Fibroblast of pulmonary artery (primary cell): ENCODE measurements at regions not wholly inside any gene's neighbourhood (a gene's known extent, or its start where the extent isn't known, plus 50 kb on each side); places are given as distances from the start of the nearest gene placed in this dataset.

Experiments used
- DNase-seq: peaks from one replicate; pipeline ENCODE4 v3.0.0-alpha.2; 2010; ENCODE audit warnings: low read depth
- H3K4me3 ChIP-seq: replicated peaks from 2 replicates; pipeline ENCODE4 v1.5.1; 2011; ENCODE audit warnings: low read depth, mild to moderate bottlenecking, control low read depth, low read length, moderate library complexity
- TF ChIP-seq, protein P1 (sequence below): IDR thresholded peaks from 2 replicates; pipeline ENCODE4 v1.5.1; 2011; ENCODE audit warnings: mild to moderate bottlenecking, control low read depth, low read length, inconsistent platforms; ENCODE audit errors: missing control alignments

- no peak overlapping the region for H3K4me3 ChIP-seq
- TF ChIP-seq, protein P1, sequence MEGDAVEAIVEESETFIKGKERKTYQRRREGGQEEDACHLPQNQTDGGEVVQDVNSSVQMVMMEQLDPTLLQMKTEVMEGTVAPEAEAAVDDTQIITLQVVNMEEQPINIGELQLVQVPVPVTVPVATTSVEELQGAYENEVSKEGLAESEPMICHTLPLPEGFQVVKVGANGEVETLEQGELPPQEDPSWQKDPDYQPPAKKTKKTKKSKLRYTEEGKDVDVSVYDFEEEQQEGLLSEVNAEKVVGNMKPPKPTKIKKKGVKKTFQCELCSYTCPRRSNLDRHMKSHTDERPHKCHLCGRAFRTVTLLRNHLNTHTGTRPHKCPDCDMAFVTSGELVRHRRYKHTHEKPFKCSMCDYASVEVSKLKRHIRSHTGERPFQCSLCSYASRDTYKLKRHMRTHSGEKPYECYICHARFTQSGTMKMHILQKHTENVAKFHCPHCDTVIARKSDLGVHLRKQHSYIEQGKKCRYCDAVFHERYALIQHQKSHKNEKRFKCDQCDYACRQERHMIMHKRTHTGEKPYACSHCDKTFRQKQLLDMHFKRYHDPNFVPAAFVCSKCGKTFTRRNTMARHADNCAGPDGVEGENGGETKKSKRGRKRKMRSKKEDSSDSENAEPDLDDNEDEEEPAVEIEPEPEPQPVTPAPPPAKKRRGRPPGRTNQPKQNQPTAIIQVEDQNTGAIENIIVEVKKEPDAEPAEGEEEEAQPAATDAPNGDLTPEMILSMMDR = no peak
- no peak for DNase-seq
These were observed 108.7 kb upstream of the MIS18BP1 start for GRCh38 chr14:45361727-45362126.

DNA sequence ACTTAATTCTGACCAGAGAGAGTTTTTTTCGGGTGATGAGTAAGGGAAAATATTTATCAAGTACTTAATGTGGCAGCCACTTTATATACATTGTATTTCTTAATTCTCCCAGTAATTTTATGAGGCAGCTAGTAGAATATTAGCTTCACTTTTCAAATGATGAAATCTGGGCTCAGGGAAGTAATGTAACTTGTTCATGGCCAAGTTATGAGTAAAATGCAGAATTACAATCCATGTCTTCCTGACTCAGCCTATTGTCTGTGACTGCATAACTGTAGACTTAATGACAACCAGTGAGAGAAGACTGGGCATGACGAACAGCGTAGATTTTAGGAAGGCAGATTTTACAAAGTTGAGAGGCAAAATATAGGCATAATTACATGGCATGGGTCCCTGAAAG lies 106.7 kb upstream of the MIS18BP1 start:
- TF ChIP-seq, protein P1 = no peak
- DNase-seq = no peak
- no peak overlapping the region for H3K4me3 ChIP-seq

GRCh38 chr14:45332360-45332988 lies 79.5 kb upstream of the MIS18BP1 start:
- no peak for DNase-seq
- H3K4me3 ChIP-seq = no peak overlapping the region
- TF ChIP-seq, protein P1 = no peak

DNA sequence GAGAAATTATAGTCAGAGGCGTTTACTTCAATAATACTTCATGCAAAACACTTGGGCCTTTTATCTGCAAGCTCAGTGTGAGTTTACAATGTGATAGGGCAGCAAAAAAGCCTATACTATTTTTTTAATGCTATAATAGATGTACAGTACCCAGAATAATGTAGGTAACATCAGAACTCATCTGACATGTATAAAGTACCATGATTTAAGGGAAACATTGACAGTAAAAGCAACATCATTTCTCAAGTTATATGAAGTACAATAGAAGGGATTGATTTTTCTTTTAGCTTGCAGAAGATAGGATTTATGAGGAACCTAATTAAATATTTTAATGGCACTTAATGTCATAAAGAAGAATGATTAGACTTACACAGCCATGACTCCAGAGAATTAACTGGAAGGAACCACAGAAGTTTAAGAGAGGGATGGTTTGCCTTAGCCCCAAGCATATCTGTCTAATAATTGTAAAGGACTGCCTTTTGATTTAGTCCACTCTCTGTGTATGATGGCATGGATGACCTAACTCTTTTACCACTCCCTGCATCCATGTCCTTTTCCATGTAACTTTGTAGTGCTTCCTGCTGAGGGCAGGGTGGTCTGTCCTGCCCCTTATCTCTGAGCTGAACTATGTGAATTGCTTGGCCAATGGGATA lies 55.9 kb upstream of the MIS18BP1 start:
- H3K4me3 ChIP-seq = no peak overlapping the region

More for the DNA sequence above, 55.9 kb upstream of the MIS18BP1 start:
- DNase-seq = no peak
- TF ChIP-seq, protein P1 = no peak
